HCT116 (cell line): ENCODE measurements at regions not wholly inside any gene's neighbourhood (a gene's known extent, or its start where the extent isn't known, plus 50 kb on each side); places are given as distances from the start of the nearest gene placed in this dataset.

Experiments
- EZH2 ChIP-seq: fragments of 200-600 bp; sonication (generic); IDR thresholded peaks from 2 replicates; pipeline ENCODE4 v1.6.1; 2017; ENCODE audit warnings: antibody characterized with exemption, mixed run types
- POLR2A ChIP-seq: IDR thresholded peaks from 2 replicates; pipeline ENCODE4 v1.7.0; 2011; ENCODE audit warnings: borderline replicate concordance; ENCODE audit not compliant: insufficient read depth, insufficient read length; ENCODE audit errors: extremely low read depth
- POLR2AphosphoS5 ChIP-seq: IDR thresholded peaks from 2 replicates; pipeline ENCODE4 v1.6.1; 2011; ENCODE audit warnings: mild to moderate bottlenecking, low read depth, low read length, moderate library complexity
- YY1 ChIP-seq: IDR thresholded peaks from 2 replicates; pipeline ENCODE4 v1.6.1; 2011; ENCODE audit warnings: low read length, low read depth, moderate library complexity, mild to moderate bottlenecking; ENCODE audit not compliant: insufficient replicate concordance; ENCODE audit errors: extremely low read depth
- TF ChIP-seq, protein P1 (sequence below): IDR thresholded peaks from 2 replicates; pipeline ENCODE4 v1.6.1; 2012
- TF ChIP-seq, protein P2 (sequence below), 3 experiments: fragments of 200-600 bp in 1 of 3; sonication (generic) in 1 of 3; IDR thresholded peaks in 2 of 3; conservative IDR thresholded peaks in 1 of 3; 2 replicates each; pipeline ENCODE4 v1.5.1; 2012 to 2017; ENCODE audit warnings: low read depth in 2 of 3, low read length in 2 of 3, antibody characterized with exemption in 1 of 3, borderline replicate concordance in 1 of 3, control low read depth in 1 of 3, mild to moderate bottlenecking in 1 of 3, mixed read lengths in 1 of 3, mixed run types in 1 of 3, moderate library complexity in 1 of 3; ENCODE audit not compliant: insufficient read depth in 1 of 3

DNA sequence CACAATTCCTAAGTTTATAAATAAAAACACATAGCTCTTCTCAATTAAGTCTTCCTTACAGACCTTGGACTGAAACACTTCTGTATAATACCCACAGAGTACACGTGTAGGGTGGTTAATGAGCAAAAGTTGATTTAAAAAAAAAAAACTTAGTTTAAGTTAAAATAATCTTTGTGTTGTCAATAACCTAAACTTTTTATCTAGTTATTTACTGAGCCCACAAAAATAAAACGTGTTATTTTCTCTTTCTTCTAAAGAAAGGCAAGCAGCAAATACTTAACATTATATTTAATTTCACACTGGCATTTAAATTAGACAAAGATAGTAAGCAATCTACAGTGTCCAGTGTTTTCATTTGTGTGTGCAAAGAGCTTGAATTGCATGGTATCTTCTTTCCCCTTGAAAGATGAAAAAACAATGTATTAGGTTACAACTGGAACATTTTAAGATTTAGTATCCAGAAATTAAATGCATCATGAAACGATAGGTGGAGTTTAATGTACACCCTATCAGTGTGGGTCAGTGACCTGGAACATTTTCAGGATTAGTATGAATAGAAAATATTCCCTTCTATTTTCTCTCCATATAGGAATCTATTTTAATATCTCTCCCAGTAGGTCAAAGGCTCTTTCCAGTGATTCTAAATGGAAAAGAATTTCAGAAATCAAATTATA is 1014.8 kb downstream of the NR2F1-AS1 start:
- no peak for TF ChIP-seq POLR2AphosphoS5
- TF ChIP-seq, protein P1, sequence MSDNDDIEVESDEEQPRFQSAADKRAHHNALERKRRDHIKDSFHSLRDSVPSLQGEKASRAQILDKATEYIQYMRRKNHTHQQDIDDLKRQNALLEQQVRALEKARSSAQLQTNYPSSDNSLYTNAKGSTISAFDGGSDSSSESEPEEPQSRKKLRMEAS, result no peak
- no peak for TF ChIP-seq YY1
- TF ChIP-seq, protein P2, sequence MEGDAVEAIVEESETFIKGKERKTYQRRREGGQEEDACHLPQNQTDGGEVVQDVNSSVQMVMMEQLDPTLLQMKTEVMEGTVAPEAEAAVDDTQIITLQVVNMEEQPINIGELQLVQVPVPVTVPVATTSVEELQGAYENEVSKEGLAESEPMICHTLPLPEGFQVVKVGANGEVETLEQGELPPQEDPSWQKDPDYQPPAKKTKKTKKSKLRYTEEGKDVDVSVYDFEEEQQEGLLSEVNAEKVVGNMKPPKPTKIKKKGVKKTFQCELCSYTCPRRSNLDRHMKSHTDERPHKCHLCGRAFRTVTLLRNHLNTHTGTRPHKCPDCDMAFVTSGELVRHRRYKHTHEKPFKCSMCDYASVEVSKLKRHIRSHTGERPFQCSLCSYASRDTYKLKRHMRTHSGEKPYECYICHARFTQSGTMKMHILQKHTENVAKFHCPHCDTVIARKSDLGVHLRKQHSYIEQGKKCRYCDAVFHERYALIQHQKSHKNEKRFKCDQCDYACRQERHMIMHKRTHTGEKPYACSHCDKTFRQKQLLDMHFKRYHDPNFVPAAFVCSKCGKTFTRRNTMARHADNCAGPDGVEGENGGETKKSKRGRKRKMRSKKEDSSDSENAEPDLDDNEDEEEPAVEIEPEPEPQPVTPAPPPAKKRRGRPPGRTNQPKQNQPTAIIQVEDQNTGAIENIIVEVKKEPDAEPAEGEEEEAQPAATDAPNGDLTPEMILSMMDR (IDR thresholded peaks at IDR 0.05 in 2 of 3, conservative IDR thresholded peaks at IDR 0.05 in 1 of 3; ENCODE audit: borderline replicate concordance in 1 of 3, insufficient read depth in 1 of 3, low read depth in 2 of 3, low read length in 2 of 3), result no peak
- TF ChIP-seq EZH2, result no peak
- no peak for TF ChIP-seq POLR2A
